ENCODE measurements at regions not wholly inside any gene's neighbourhood (a gene's known extent, or its start where the extent isn't known, plus 50 kb on each side); places are given as distances from the start of the nearest gene placed in this dataset.

DNA sequence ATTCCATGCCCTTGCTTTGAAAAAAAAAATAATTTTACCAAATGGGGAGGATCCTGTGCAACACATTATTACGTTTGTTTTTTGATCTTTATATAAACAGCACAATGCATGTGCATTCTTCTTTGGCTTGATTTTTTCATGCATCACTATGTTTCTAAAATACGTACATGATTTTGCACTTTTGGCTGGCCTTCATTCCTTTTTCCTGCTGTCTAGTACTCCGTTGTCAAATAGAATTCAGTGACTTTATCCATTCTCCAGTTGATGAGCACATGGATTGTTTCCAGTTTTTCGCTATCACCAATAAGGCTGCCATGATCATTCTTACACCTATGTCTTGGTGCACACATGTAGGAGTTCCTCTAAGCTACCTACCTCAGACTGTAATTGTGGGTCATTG is 63.0 kb upstream of the ID3 start:
- CTCF ChIA-PET: interaction anchor here (1.1 kb wide), 1 partner anchor 13 kb away, joined by 3 read pairs; no protein-coding TSS in a partner anchor
- Histone ChIP-seq H4K8ac (ENCODE audit: low read depth in 2 of 2, low read length in 2 of 2) (no peak overlapping the region), H3K14ac (replicated peaks; ENCODE audit: low read depth, low read length) (no peak overlapping the region), H2BK5ac (ENCODE audit: low read depth, low read length, poor library complexity, severe bottlenecking) (no peak overlapping the region), H2BK120ac (ENCODE audit: low read depth, low read length) (no peak overlapping the region), H3K4me1 (ENCODE audit: control insufficient read depth, insufficient read depth, low read length) (no peaks in the 10 kb centered on the region), H3K9ac (ENCODE audit: low read depth, low read length) (no peak overlapping the region), H3K23ac (ENCODE audit: low read depth, low read length) (no peak overlapping the region), H3K18ac (ENCODE audit: low read depth, low read length) (no peak overlapping the region), H2BK15ac (ENCODE audit: low read depth, low read length) (no peak overlapping the region), H3K79me1 (ENCODE audit: low read depth in 1 of 2, low read length in 2 of 2) (no peaks in the 10 kb centered on the region), H3K36me3 (ENCODE audit: control insufficient read depth, insufficient read depth, low read length) (no peaks in the 10 kb centered on the region), H3K9me3 (ENCODE audit: control insufficient read depth, insufficient read depth, low read length) (no peaks in the 10 kb centered on the region), H2BK20ac (ENCODE audit: low read depth, low read length) (no peak overlapping the region), H3K56ac (ENCODE audit: extremely low read depth, insufficient read depth, low read length) (no peak overlapping the region), H2AK9ac (replicated peaks; ENCODE audit: low read depth, low read length, poor library complexity) (no peak overlapping the region), H3K4me2 (ENCODE audit: low read depth, low read length) (no peak overlapping the region), H2AFZ (replicated peaks; ENCODE audit: low read length, poor library complexity) (no peak overlapping the region), H2AK5ac (ENCODE audit: low read depth, low read length) (no peak overlapping the region), H3K27me3 (ENCODE audit: control insufficient read depth, insufficient read depth, low read length) (peaks cover 28% of the 10 kb centered on the region), H4K91ac (ENCODE audit: insufficient read depth, low read depth, low read length) (no peak overlapping the region), H3K4ac (ENCODE audit: low read depth, low read length) (no peak overlapping the region), H3K27ac (ENCODE audit: insufficient read depth, low read length) (no peak overlapping the region), H4K5ac (ENCODE audit: low read depth, low read length) (no peak overlapping the region), H4K20me1 (ENCODE audit: insufficient read depth, low read length) (no peaks in the 10 kb centered on the region; the same call in none of the 2 replicates), H3K9me1 (ENCODE audit: insufficient read depth, low read length) (peaks cover 4% of the 10 kb centered on the region), H3K4me3 (ENCODE audit: insufficient read depth, low read depth, low read length) (no peak overlapping the region)
- WGBS, 2 experiments (ENCODE audit: extremely low coverage in 2 of 2, insufficient read length in 1 of 2): 89% methylated on average over 1 of the region's 4 CpGs; no CpG with 5 or more reads in 1 of the 2 experiments
- TF ChIP-seq SMC3 (IDR thresholded peaks at IDR 0.05; ENCODE audit: low read depth, low read length) (no peak), CEBPB (IDR thresholded peaks at IDR 0.05; ENCODE audit: low read depth, low read length) (no peak), MXI1 (IDR thresholded peaks at IDR 0.05; ENCODE audit: borderline replicate concordance, low read depth, low read length) (no peak), RAD21 (IDR thresholded peaks at IDR 0.05; ENCODE audit: low read length) (no peak), NFE2L2 (IDR thresholded peaks at IDR 0.05; ENCODE audit: low read depth, low read length) (no peak), FOS (IDR thresholded peaks at IDR 0.05; ENCODE audit: low read depth, low read length) (no peak), RCOR1 (IDR thresholded peaks at IDR 0.05; ENCODE audit: insufficient replicate concordance, low read length) (no peak), MAFK (IDR thresholded peaks at IDR 0.05; ENCODE audit: low read depth, low read length) (no peak), CHD1 (IDR thresholded peaks at IDR 0.05; ENCODE audit: low read depth, low read length) (no peak), RFX5 (IDR thresholded peaks at IDR 0.05; ENCODE audit: low read depth, low read length) (no peak), MAZ (IDR thresholded peaks at IDR 0.05; ENCODE audit: borderline replicate concordance, low read depth, low read length) (no peak)
- TF ChIP-seq, protein P1, sequence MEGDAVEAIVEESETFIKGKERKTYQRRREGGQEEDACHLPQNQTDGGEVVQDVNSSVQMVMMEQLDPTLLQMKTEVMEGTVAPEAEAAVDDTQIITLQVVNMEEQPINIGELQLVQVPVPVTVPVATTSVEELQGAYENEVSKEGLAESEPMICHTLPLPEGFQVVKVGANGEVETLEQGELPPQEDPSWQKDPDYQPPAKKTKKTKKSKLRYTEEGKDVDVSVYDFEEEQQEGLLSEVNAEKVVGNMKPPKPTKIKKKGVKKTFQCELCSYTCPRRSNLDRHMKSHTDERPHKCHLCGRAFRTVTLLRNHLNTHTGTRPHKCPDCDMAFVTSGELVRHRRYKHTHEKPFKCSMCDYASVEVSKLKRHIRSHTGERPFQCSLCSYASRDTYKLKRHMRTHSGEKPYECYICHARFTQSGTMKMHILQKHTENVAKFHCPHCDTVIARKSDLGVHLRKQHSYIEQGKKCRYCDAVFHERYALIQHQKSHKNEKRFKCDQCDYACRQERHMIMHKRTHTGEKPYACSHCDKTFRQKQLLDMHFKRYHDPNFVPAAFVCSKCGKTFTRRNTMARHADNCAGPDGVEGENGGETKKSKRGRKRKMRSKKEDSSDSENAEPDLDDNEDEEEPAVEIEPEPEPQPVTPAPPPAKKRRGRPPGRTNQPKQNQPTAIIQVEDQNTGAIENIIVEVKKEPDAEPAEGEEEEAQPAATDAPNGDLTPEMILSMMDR (conservative IDR thresholded peaks at IDR 0.05; ENCODE audit: low read depth, low read length): no peak
- TF ChIP-seq, protein P2, sequence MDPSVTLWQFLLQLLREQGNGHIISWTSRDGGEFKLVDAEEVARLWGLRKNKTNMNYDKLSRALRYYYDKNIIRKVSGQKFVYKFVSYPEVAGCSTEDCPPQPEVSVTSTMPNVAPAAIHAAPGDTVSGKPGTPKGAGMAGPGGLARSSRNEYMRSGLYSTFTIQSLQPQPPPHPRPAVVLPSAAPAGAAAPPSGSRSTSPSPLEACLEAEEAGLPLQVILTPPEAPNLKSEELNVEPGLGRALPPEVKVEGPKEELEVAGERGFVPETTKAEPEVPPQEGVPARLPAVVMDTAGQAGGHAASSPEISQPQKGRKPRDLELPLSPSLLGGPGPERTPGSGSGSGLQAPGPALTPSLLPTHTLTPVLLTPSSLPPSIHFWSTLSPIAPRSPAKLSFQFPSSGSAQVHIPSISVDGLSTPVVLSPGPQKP (IDR thresholded peaks at IDR 0.05; ENCODE audit: borderline replicate concordance, low read depth, low read length): no peak
- TF ChIP-seq, protein P3, sequence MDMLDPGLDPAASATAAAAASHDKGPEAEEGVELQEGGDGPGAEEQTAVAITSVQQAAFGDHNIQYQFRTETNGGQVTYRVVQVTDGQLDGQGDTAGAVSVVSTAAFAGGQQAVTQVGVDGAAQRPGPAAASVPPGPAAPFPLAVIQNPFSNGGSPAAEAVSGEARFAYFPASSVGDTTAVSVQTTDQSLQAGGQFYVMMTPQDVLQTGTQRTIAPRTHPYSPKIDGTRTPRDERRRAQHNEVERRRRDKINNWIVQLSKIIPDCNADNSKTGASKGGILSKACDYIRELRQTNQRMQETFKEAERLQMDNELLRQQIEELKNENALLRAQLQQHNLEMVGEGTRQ (IDR thresholded peaks at IDR 0.05; ENCODE audit: low read depth, low read length): no peak
- no TSS peak for BruUV-seq (replicated peaks)
- dilution Hi-C loops (cut with HindIII; ENCODE audit: low sequenced_read_pairs, unreplicated experiment) (no loop called here), in situ Hi-C loops (cut with MboI; ENCODE audit: low sequenced_read_pairs) (no loop called here), intact Hi-C loops (cut with micrococcal nuclease) (no loop called here)
- POLR2A ChIA-PET (ENCODE audit: unreplicated experiment): no interaction called here
- ATAC-seq (ENCODE audit: low read depth): no peak
- no peak for DNase-seq
